Esophagus squamous epithelium (tissue), 5 donors: ENCODE measurements at regions not wholly inside any gene's neighbourhood (a gene's known extent, or its start where the extent isn't known, plus 50 kb on each side); places are given as distances from the start of the nearest gene placed in this dataset.
A peak's percentile ranks its signal among the peaks of the same experiment; 100 is the strongest.

Experiments used
- DNase-seq: peaks from one replicate; lab custom pipeline; 2025; lab: John Stamatoyannopoulos, UW
- H3K27ac ChIP-seq, 4 donors: fragments of 200-600 bp; sonication (generic); one replicate each; pipeline ENCODE4 v1.5.1; 2016 to 2019; ENCODE audit warnings: mild to moderate bottlenecking in 1 of 4
- H3K27me3 ChIP-seq, 4 donors: fragments of 200-600 bp; sonication (generic); 1 replicate in 3 of 4; 2 replicates in 1 of 4; pipeline versions ENCODE4 v1.5.1 to v1.6.0; 2017 to 2021; ENCODE audit warnings: antibody characterized with exemption in 1 of 4
- H3K36me3 ChIP-seq, 3 donors: fragments of 200-600 bp; sonication (generic); one replicate each; pipeline ENCODE4 v1.5.1; 2016 to 2019
- H3K4me1 ChIP-seq, 3 donors: fragments of 200-600 bp; sonication (generic); one replicate each; pipeline ENCODE4 v1.5.1; 2017 to 2019
- H3K4me3 ChIP-seq, 4 donors: fragments of 200-600 bp; sonication (generic); 1 replicate in 3 of 4; 2 replicates in 1 of 4; pipeline ENCODE4 v1.5.1; 2016 to 2019; ENCODE audit warnings: mild to moderate bottlenecking in 2 of 4, moderate library complexity in 1 of 4
- H3K9me3 ChIP-seq, 3 donors: fragments of 200-600 bp; sonication (generic); one replicate each; pipeline ENCODE4 v1.5.1; 2016 to 2019
- POLR2A ChIP-seq, 4 donors: fragments of 450-650 bp; IDR thresholded peaks; one replicate each; pipeline ENCODE4 v1.6.1; 2017; ENCODE audit warnings: antibody characterized with exemption in 4 of 4, mild to moderate bottlenecking in 4 of 4, moderate library complexity in 3 of 4
- WGBS, 2 donors: methylation state at CpG; one replicate each; pipeline ENCODE4 v1.1.5; 2018; 5-methylcytosine and 5-hydroxymethylcytosine counted together
- intact Hi-C: fragments of 100-400 bp; cut with DNase I; formaldehyde crosslinking; loops from one replicate; pipeline ENCODE4 v1.15.0; 2022
- TF ChIP-seq, protein P1 (sequence below), 6 experiments: fragments of 450-650 bp in 4 of 6; fragments of 200-600 bp in 2 of 6; sonication (generic) in 2 of 6; IDR thresholded peaks; one replicate each; pipeline ENCODE4 v1.5.1; 2016 to 2019; ENCODE audit warnings: antibody characterized with exemption in 6 of 6, mild to moderate bottlenecking in 4 of 6, moderate library complexity in 4 of 6
- donor health status: DM: yes; HTN: yes; CAD: no.

DNA sequence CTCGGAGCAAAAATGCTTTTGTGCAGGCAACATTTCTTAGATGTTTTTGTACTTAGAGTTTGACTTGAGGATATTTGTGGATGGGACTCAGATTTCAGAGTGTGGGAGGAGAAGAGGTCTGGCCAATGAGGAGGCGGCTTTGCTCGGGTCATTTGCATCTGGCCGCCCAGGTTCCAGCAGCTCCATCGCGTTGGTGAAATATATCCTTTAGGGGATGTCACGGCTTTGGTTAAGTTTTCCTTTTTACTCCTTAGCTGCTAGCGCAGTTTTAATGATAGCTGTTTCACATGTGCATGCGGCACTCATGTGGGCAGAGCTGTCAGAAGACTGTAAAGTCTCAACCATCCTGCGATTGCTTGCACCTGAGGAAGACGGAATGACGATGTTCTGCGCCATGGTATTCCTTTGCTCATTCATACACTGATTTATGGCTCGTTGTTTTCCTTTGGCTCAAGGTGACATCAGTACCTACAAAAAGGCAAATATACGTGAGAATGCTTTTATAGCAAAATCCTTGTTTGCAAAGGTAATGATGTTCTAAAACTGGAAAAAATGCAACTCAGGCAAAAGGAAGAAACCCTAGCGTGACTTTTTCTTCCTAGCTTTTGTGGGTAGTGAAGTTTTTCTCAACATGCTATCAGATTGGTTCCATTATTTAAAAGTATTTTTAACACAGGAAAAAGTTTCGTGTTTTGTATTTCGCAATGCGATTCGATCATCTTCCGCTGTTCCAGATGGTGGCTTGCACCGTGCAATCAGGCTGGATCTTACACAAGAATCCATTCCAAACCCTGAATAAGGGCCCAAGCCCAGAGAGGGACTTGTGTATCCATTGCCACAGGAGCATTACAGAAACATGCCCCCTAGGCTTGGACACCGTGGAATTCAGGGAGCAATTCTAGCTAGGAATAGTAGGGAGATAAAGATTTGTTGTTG lies 70.5 kb upstream of the ZNF516 start:
- H3K9me3 ChIP-seq = no peaks in the 10 kb centered on the region
- WGBS, 2 donors = 9 to 14% methylated on average over 23 of the region's 23 CpGs
- H3K36me3 ChIP-seq = no peaks in the 10 kb centered on the region
- peak in 1 of 4 donors; percentile 32 for TF ChIP-seq POLR2A (IDR thresholded peaks at IDR 0.05)
- TF ChIP-seq, protein P1, sequence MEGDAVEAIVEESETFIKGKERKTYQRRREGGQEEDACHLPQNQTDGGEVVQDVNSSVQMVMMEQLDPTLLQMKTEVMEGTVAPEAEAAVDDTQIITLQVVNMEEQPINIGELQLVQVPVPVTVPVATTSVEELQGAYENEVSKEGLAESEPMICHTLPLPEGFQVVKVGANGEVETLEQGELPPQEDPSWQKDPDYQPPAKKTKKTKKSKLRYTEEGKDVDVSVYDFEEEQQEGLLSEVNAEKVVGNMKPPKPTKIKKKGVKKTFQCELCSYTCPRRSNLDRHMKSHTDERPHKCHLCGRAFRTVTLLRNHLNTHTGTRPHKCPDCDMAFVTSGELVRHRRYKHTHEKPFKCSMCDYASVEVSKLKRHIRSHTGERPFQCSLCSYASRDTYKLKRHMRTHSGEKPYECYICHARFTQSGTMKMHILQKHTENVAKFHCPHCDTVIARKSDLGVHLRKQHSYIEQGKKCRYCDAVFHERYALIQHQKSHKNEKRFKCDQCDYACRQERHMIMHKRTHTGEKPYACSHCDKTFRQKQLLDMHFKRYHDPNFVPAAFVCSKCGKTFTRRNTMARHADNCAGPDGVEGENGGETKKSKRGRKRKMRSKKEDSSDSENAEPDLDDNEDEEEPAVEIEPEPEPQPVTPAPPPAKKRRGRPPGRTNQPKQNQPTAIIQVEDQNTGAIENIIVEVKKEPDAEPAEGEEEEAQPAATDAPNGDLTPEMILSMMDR (IDR thresholded peaks at IDR 0.05) = no peak
- no peaks in the 10 kb centered on the region for H3K27me3 ChIP-seq
- H3K4me3 ChIP-seq = peak overlapping the region; percentile 9 to 57 (median 36)
- peaks cover 9 to 37% (median 22%) of the 10 kb centered on the region in 3 donors for H3K4me1 ChIP-seq
- H3K27ac ChIP-seq = peak overlapping the region; percentile 80 to 87 (median 86)
- DNase-seq = no peak
- intact Hi-C loops = loop anchor here (10.0 kb wide), 1 partner anchor 71 kb away; the partner anchor contains the start of gene ZNF516

DNA sequence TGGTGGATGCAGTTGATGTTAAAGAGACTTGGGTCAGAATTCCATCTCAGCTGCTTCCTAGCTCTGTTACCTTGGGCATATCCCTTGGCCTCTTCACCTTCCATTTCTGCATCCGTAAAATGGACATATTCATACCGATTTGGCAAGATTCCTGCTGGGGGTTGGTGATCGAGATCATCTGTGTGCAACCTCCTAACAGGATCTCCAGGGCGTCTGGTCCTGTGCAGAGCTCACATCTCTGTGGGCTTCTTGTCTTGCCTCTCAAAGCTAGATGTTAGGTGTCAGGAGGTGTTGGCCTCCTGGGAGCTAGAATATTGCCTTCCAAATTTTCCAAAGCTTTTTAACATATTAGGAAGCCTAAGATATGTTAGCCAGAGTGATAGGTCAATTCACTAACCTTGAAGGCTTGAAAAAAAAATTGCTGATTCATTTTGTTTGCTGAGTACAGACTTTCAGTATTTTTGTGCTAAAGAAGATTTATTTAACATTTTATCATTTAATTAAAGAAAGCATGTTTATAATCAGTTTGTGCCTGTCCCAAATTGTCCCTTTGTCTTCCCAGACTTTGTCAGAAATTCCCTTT lies 69.7 kb upstream of the ZNF516 start:
- no peaks in the 10 kb centered on the region for H3K27me3 ChIP-seq
- peak overlapping the region; percentile 80 to 87 (median 86) for H3K27ac ChIP-seq
- no peaks in the 10 kb centered on the region for H3K9me3 ChIP-seq
- WGBS, 2 donors = 14 to 32% methylated on average over 4 of the region's 4 CpGs
- no peaks in the 10 kb centered on the region for H3K36me3 ChIP-seq
- TF ChIP-seq, protein P1 (IDR thresholded peaks at IDR 0.05) = no peak
- no peak for TF ChIP-seq POLR2A (IDR thresholded peaks at IDR 0.05)
- H3K4me3 ChIP-seq = peak overlapping the region in 3 of 4 donors; percentile 33 to 57 (median 40)
- peaks cover 9 to 41% (median 22%) of the 10 kb centered on the region in 3 donors for H3K4me1 ChIP-seq
- DNase-seq = no peak
- intact Hi-C loops = loop anchor here (10.0 kb wide), 1 partner anchor 70 kb away; the partner anchor contains the start of gene ZNF516

DNA sequence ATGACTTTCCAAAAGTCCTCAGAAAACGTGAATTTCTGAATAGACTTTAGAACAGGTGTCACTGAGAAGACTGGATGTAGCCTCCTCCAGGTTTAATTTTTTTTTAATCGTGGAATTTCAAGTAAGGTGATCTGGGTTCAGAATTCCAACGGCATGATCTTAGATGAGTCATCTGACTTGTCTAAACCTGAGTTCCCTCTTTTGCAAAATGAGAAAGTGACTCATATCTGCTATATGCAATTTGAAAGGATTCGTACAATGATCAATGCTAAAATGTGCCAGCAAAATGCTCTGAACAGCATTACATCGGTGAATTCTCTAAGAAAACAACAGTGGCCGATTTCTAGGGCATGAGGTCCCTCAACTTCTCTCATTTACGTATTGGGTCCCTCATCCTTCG lies 69.1 kb upstream of the ZNF516 start:
- Histone ChIP-seq H3K4me1 (peaks cover 11 to 47% (median 24%) of the 10 kb centered on the region in 3 donors), H3K9me3 (no peaks in the 10 kb centered on the region), H3K27ac (peak overlapping the region; percentile 80 to 87 (median 86)), H3K27me3 (no peaks in the 10 kb centered on the region), H3K4me3 (peak overlapping the region in 2 of 4 donors; percentile 40 to 57), H3K36me3 (no peaks in the 10 kb centered on the region)
- intact Hi-C loops = loop anchor here (10.0 kb wide), 1 partner anchor 69 kb away; the partner anchor contains the start of gene ZNF516
- DNase-seq = no peak
- TF ChIP-seq, protein P1 (IDR thresholded peaks at IDR 0.05) = no peak
- no peak for TF ChIP-seq POLR2A (IDR thresholded peaks at IDR 0.05)
- 32 to 57% methylated on average over 8 of the region's 8 CpGs for WGBS, 2 donors

DNA sequence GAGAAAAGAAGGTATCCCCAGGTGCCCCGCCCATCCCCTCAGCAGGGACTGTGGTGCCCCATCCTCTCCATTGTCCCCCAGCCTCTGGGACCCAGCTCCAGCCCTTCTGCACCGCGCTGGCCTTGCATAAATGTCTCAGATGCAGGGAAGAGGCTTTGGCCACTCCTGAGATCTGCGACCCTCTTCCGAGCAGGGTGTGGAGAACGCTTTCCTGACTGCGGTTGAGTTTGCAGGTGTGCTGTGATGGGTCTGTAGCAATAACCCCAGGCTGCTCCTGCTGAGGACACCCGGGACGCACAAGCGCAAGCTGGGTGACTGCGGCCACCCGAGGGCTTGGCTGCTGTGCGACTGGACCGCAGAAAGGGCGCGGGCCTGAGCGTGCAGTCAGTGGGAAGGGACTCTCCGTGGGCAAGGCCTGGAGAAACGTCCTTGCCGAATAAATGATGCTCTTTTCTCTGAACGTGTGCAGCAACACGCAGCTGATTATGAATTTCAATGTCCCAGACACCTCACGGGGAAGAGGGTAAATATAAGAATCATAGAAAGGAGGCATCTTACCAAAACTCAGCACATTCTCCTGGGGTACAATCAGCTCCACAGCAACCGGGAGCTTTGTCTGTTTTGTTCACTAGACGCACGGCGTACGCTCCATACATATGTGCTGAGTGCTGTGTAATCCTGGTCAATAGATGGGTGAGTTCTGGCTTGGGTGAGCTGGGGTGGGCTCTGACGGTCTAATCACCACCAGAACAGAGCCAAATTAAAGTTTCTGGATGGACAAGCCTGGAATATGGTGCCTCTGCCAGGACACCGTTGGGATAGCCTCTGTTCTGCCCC lies 67.5 kb upstream of the ZNF516 start:
- H3K27me3 ChIP-seq = no peaks in the 10 kb centered on the region
- no peaks in the 10 kb centered on the region for H3K36me3 ChIP-seq
- no peak for DNase-seq
- 92% methylated on average over 11 to 13 of the region's 30 CpGs for WGBS, 2 donors
- intact Hi-C loops = loop anchor here (10.0 kb wide), 1 partner anchor 68 kb away; the partner anchor contains the start of gene ZNF516
- TF ChIP-seq, protein P1 (IDR thresholded peaks at IDR 0.05) = no peak
- no peak for TF ChIP-seq POLR2A (IDR thresholded peaks at IDR 0.05)
- no peaks in the 10 kb centered on the region for H3K9me3 ChIP-seq
- H3K4me1 ChIP-seq = peaks cover 18 to 50% (median 18%) of the 10 kb centered on the region in 3 donors
- H3K4me3 ChIP-seq = no peak overlapping the region
- H3K27ac ChIP-seq = no peak overlapping the region
